Esophagus muscularis mucosa (tissue), 4 donors: ENCODE measurements at regions not wholly inside any gene's neighbourhood (a gene's known extent, or its start where the extent isn't known, plus 50 kb on each side); places are given as distances from the start of the nearest gene placed in this dataset.

Experiments used
- DNase-seq: peaks from one replicate; pipeline ENCODE4 v3.0.0-alpha.2; 2017; ENCODE audit errors: extremely low spot score
- H3K27ac ChIP-seq, 4 donors: fragments of 200-600 bp; sonication (generic); replicated peaks in 1 of 4; 1 replicate in 3 of 4; 2 replicates in 1 of 4; pipeline ENCODE4 v1.5.1; 2016 to 2019; ENCODE audit warnings: mild to moderate bottlenecking in 1 of 4
- H3K27me3 ChIP-seq, 4 donors: fragments of 200-600 bp; sonication (generic); one replicate each; pipeline versions ENCODE4 v1.5.1 to v1.6.0; 2016 to 2019
- H3K36me3 ChIP-seq, 4 donors: fragments of 200-600 bp; sonication (generic); one replicate each; pipeline ENCODE4 v1.5.1; 2016 to 2019
- H3K4me1 ChIP-seq, 4 donors: fragments of 200-600 bp; sonication (generic); one replicate each; pipeline ENCODE4 v1.5.1; 2016 to 2019
- H3K4me3 ChIP-seq, 4 donors: fragments of 200-600 bp; sonication (generic); 1 replicate in 2 of 4; 2 replicates in 2 of 4; pipeline ENCODE4 v1.5.1; 2016 to 2019; ENCODE audit warnings: mild to moderate bottlenecking in 4 of 4, moderate library complexity in 1 of 4
- H3K9me3 ChIP-seq, 4 donors: fragments of 200-600 bp; sonication (generic); 1 replicate in 3 of 4; 2 replicates in 1 of 4; pipeline ENCODE4 v1.5.1; 2016 to 2019
- EP300 ChIP-seq: sonication (generic); formaldehyde crosslinking; IDR thresholded peaks from one replicate; pipeline ENCODE4 v1.6.1; 2017; ENCODE audit warnings: antibody characterized with exemption
- POLR2A ChIP-seq: fragments of 450-650 bp; IDR thresholded peaks from one replicate; pipeline ENCODE4 v1.6.1; 2017; ENCODE audit warnings: antibody characterized with exemption, moderate library complexity, mild to moderate bottlenecking, low read depth
- POLR2AphosphoS5 ChIP-seq, 2 donors: sonication (generic); formaldehyde crosslinking; IDR thresholded peaks; one replicate each; pipeline ENCODE4 v1.6.1; 2017; ENCODE audit warnings: antibody characterized with exemption in 2 of 2
- WGBS: methylation state at CpG from one replicate; pipeline ENCODE4 v1.1.5; 2018; 5-methylcytosine and 5-hydroxymethylcytosine counted together
- intact Hi-C: fragments of 100-400 bp; cut with DNase I; formaldehyde crosslinking; loops from one replicate; pipeline ENCODE4 v1.15.1; 2023
- TF ChIP-seq, protein P1 (sequence below), 3 experiments: fragments of 200-600 bp in 2 of 3; fragments of 450-650 bp in 1 of 3; sonication (generic) in 2 of 3; IDR thresholded peaks; one replicate each; pipeline ENCODE4 v1.5.1; 2017 to 2019; ENCODE audit warnings: antibody characterized with exemption in 3 of 3, mild to moderate bottlenecking in 2 of 3, moderate library complexity in 1 of 3

DNA sequence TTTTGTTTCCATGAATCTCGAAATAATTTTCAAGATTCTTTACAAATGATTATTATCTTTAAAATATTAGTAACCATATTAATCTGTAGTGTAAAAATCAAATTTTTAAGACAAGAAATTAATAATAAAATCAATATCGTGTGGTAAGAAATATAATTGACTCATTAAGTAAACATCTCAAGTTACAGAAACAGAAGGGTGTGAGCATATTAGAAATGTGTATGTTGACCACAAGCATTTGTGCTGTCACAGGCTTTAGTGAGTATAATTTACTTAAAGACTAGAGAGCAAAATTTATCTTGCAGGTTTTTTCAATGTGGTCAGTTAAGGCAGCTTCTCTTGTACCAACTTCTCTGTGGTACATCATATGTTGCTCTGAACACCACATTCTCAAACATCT, 566.5 kb upstream of the IRAK1BP1 start:
- WGBS = 61% methylated on average over 2 of the region's 2 CpGs
- no peaks in the 10 kb centered on the region for H3K9me3 ChIP-seq
- H3K27me3 ChIP-seq = no peaks in the 10 kb centered on the region
- DNase-seq = no peak
- intact Hi-C loops = no loop called here
- TF ChIP-seq, protein P1, sequence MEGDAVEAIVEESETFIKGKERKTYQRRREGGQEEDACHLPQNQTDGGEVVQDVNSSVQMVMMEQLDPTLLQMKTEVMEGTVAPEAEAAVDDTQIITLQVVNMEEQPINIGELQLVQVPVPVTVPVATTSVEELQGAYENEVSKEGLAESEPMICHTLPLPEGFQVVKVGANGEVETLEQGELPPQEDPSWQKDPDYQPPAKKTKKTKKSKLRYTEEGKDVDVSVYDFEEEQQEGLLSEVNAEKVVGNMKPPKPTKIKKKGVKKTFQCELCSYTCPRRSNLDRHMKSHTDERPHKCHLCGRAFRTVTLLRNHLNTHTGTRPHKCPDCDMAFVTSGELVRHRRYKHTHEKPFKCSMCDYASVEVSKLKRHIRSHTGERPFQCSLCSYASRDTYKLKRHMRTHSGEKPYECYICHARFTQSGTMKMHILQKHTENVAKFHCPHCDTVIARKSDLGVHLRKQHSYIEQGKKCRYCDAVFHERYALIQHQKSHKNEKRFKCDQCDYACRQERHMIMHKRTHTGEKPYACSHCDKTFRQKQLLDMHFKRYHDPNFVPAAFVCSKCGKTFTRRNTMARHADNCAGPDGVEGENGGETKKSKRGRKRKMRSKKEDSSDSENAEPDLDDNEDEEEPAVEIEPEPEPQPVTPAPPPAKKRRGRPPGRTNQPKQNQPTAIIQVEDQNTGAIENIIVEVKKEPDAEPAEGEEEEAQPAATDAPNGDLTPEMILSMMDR (IDR thresholded peaks at IDR 0.05) = no peak
- TF ChIP-seq POLR2A = no peak
- TF ChIP-seq EP300 = no peak
- no peak for TF ChIP-seq POLR2AphosphoS5 (IDR thresholded peaks at IDR 0.05)
- H3K4me1 ChIP-seq = no peaks in the 10 kb centered on the region
- no peaks in the 10 kb centered on the region for H3K36me3 ChIP-seq
- no peak overlapping the region for H3K27ac ChIP-seq
- H3K4me3 ChIP-seq = no peak overlapping the region

DNA sequence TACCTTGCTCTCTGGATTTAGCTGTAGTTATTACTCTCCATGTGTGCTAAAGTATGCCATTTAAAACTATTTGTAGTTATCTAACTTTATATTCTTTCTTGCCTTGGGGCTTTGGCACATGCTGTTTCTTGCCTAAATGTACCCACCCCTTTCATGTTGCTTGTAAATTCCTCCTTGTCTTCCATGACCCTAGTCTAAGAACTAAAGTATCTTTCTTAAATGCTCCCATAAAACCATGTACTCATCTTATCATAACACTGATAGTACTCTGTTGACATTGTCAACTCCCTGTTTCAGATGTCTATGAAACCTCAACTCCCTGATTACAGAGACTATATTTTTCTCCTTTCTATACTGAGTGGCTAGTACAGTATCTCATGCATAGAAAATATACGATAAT, 564.9 kb upstream of the IRAK1BP1 start:
- no peak for TF ChIP-seq POLR2A
- TF ChIP-seq EP300 = no peak
- TF ChIP-seq, protein P1 (IDR thresholded peaks at IDR 0.05) = no peak
- no peak for TF ChIP-seq POLR2AphosphoS5 (IDR thresholded peaks at IDR 0.05)
- no peaks in the 10 kb centered on the region for H3K36me3 ChIP-seq

DNA sequence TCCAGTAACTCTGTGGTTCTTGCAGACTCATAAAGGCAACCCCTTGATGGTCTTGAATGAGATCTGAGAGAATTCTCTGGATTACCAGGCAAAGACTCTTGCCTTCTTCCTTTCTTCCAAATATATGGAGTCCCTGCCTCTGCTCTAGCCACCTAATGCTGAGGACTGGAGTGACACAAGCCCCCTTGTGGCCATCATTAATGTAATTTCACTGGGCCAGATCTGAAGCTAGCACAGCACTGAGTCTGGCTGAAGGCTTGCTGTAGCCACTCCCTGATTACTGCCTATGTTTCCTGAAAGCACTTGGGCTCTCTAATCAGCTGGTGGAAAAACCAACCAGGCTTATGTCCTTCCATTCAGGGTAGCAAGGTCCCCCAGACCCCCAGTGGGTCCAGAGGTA, 559.3 kb upstream of the IRAK1BP1 start:
- Histone ChIP-seq H3K27ac (no peak overlapping the region), H3K4me3 (no peak overlapping the region), H3K36me3 (no peaks in the 10 kb centered on the region), H3K4me1 (no peaks in the 10 kb centered on the region), H3K9me3 (no peaks in the 10 kb centered on the region), H3K27me3 (no peaks in the 10 kb centered on the region)
- DNase-seq = no peak
- intact Hi-C loops = no loop called here
- TF ChIP-seq POLR2AphosphoS5 (IDR thresholded peaks at IDR 0.05) (no peak), POLR2A (no peak), EP300 (no peak)
- TF ChIP-seq, protein P1 (IDR thresholded peaks at IDR 0.05) = no peak

More for the DNA sequence above, 564.9 kb upstream of the IRAK1BP1 start:
- no peaks in the 10 kb centered on the region for H3K27me3 ChIP-seq
- no peak overlapping the region for H3K4me3 ChIP-seq
- WGBS = 87% methylated on average over 1 of the region's 1 CpG
- DNase-seq = no peak
- intact Hi-C loops = no loop called here
- no peaks in the 10 kb centered on the region for H3K4me1 ChIP-seq
- H3K9me3 ChIP-seq = no peaks in the 10 kb centered on the region
- no peak overlapping the region for H3K27ac ChIP-seq

DNA sequence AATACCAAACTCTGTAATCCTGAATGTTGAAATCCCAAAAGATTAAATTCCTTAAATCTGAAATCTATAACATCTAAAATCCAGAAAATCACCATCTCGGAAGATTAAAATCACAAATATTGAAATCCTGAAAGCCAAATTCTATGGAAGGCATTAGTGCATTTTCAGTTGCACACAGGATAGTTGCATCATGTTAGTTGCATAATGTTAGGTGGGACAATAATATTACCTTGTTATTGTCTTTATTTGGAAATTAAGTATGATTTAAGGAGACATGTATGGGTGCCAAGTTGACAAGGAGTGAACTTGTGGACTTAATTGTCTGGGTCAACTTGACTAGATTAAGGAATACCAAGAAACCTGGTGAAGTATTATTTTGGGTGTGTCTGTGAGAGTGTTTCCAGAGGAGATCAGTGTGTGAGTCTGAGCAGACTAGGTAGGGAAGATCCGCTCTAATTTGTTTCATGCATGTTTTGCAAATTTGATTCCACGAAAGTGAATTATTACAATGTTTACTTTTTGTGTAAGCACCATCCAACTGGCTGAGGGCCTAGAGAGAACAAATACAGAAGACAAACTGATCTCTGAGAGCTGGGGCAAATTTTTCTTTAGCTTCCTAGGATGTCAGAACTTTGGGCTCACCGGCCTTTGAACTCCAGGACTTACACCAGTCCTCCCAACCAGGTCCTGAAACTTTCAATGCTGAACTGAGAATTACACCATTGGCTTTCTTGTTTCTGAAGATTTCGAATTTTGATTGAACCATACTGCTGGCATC, 545.1 kb upstream of the IRAK1BP1 start:
- 75% methylated on average over 5 of the region's 5 CpGs for WGBS

More for the DNA sequence above, 545.1 kb upstream of the IRAK1BP1 start:
- intact Hi-C loops = no loop called here
- Histone ChIP-seq H3K4me3 (no peak overlapping the region), H3K27ac (no peak overlapping the region), H3K4me1 (no peaks in the 10 kb centered on the region), H3K9me3 (no peaks in the 10 kb centered on the region), H3K36me3 (no peaks in the 10 kb centered on the region), H3K27me3 (no peaks in the 10 kb centered on the region)
- TF ChIP-seq, protein P1 (IDR thresholded peaks at IDR 0.05) = no peak
- TF ChIP-seq EP300 (no peak), POLR2A (no peak), POLR2AphosphoS5 (IDR thresholded peaks at IDR 0.05) (no peak)
- DNase-seq = no peak
